H1 (cell line): ENCODE measurements at regions not wholly inside any gene's neighbourhood (a gene's known extent, or its start where the extent isn't known, plus 50 kb on each side); places are given as distances from the start of the nearest gene placed in this dataset.

Source experiments
- CBX8 ChIP-seq: fragments of 300-800, 300-1000 bp; sonication (generic); IDR thresholded peaks from 2 replicates; pipeline ENCODE4 v1.7.1; 2016; ENCODE audit warnings: low read depth, low read length, borderline replicate concordance
- EP300 ChIP-seq, 2 experiments: IDR thresholded peaks; 1 replicate in 1 of 2; 2 replicates in 1 of 2; pipeline ENCODE4 v1.6.1; 2011 to 2012; ENCODE audit warnings: low read depth in 2 of 2, low read length in 2 of 2, mild to moderate bottlenecking in 2 of 2, borderline replicate concordance in 1 of 2, inconsistent platforms in 1 of 2, moderate library complexity in 1 of 2
- EZH2 ChIP-seq: fragments of 200-600 bp; sonication (generic); IDR thresholded peaks from 2 replicates; pipeline ENCODE4 v1.7.1; 2012; ENCODE audit warnings: low read depth, mild to moderate bottlenecking, moderate library complexity, low read length, inconsistent platforms; ENCODE audit not compliant: severe bottlenecking
- GABPA ChIP-seq: IDR thresholded peaks from 2 replicates; pipeline ENCODE4 v1.6.1; 2011; ENCODE audit warnings: mild to moderate bottlenecking, low read length, moderate library complexity, borderline replicate concordance; ENCODE audit not compliant: insufficient read depth
- JUND ChIP-seq: IDR thresholded peaks from 2 replicates; pipeline ENCODE4 v1.6.1; 2011; ENCODE audit warnings: mild to moderate bottlenecking, improper control_type of control experiment, low read length
- KDM1A ChIP-seq: fragments of 200-600, 300-600 bp; sonication (generic); IDR thresholded peaks from 2 replicates; pipeline ENCODE4 v1.7.1; 2016; ENCODE audit warnings: mild to moderate bottlenecking, low read length, borderline replicate concordance
- POLR2A ChIP-seq, 2 experiments: IDR thresholded peaks; 1 replicate in 1 of 2; 2 replicates in 1 of 2; pipeline ENCODE4 v1.6.1; 2011; ENCODE audit warnings: low read depth in 2 of 2, low read length in 2 of 2, mild to moderate bottlenecking in 2 of 2; ENCODE audit errors: control extremely low read depth in 1 of 2
- POLR2AphosphoS5 ChIP-seq: IDR thresholded peaks from 2 replicates; pipeline ENCODE4 v1.6.1; 2011; ENCODE audit warnings: low read depth, low read length
- SP4 ChIP-seq: IDR thresholded peaks from 2 replicates; pipeline ENCODE4 v1.6.1; 2012; ENCODE audit warnings: low read length, inconsistent platforms
- TF ChIP-seq, protein P1 (sequence below), 3 experiments: IDR thresholded peaks; 1 replicate in 2 of 3; 2 replicates in 1 of 3; pipeline versions ENCODE4 v1.5.1 to v1.6.1; 2011; ENCODE audit warnings: low read length in 3 of 3, mild to moderate bottlenecking in 3 of 3, inconsistent platforms in 2 of 3, low read depth in 1 of 3, moderate library complexity in 1 of 3; ENCODE audit not compliant: insufficient read depth in 1 of 3; ENCODE audit errors: control extremely low read depth in 1 of 3

DNA sequence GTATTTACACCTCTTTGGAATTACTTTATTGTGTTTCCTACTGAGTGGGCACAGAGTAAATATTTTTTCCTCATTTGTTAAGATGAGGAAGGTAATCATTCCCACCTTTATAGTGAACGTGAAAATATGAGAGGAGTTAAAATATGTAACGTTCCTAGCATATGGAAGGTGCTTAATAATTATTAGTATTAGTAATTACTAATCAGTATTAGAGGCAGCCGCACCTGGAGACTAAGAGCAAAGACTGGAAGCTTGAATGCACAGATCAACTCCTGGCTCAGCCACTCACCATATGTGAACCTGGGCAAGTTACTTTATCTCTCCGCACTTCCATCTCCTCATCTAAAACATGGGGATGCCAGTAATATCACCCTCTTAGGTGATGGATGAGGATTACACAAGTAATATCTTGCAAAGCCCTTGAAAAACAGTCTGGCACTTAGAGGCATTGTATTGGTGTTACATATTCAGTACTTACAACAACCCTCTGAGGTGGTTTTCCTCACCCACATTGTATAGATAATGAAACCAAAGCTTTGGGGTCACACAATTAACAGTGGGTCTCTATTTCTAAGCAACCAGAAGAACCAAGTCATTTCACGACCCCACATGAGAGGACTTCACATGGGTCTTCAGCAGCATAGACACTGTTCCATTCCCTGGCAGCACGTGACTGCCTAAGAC, 100.3 kb upstream of the KCTD1 start:
- TF ChIP-seq, protein P1, sequence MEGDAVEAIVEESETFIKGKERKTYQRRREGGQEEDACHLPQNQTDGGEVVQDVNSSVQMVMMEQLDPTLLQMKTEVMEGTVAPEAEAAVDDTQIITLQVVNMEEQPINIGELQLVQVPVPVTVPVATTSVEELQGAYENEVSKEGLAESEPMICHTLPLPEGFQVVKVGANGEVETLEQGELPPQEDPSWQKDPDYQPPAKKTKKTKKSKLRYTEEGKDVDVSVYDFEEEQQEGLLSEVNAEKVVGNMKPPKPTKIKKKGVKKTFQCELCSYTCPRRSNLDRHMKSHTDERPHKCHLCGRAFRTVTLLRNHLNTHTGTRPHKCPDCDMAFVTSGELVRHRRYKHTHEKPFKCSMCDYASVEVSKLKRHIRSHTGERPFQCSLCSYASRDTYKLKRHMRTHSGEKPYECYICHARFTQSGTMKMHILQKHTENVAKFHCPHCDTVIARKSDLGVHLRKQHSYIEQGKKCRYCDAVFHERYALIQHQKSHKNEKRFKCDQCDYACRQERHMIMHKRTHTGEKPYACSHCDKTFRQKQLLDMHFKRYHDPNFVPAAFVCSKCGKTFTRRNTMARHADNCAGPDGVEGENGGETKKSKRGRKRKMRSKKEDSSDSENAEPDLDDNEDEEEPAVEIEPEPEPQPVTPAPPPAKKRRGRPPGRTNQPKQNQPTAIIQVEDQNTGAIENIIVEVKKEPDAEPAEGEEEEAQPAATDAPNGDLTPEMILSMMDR (IDR thresholded peaks at IDR 0.05; ENCODE audit: control extremely low read depth in 1 of 3, insufficient read depth in 1 of 3, low read depth in 1 of 3, low read length in 3 of 3) = no peak
- TF ChIP-seq EP300 (IDR thresholded peaks at IDR 0.05; ENCODE audit: borderline replicate concordance in 1 of 2, low read depth in 2 of 2, low read length in 2 of 2) (no peak), POLR2A (IDR thresholded peaks at IDR 0.05; ENCODE audit: control extremely low read depth in 1 of 2, low read depth in 2 of 2, low read length in 2 of 2) (no peak), POLR2AphosphoS5 (no peak), SP4 (no peak), KDM1A (no peak), JUND (no peak), EZH2 (no peak), CBX8 (no peak), GABPA (no peak)
